22Rv1 (cell line): ENCODE measurements at regions not wholly inside any gene's neighbourhood (a gene's known extent, or its start where the extent isn't known, plus 50 kb on each side); places are given as distances from the start of the nearest gene placed in this dataset.

Experiments used
- H3K27ac ChIP-seq: fragments of 450-650 bp; 2 replicates; pipeline ENCODE4 v1.5.1; 2017
- CTCF ChIP-seq: fragments of 450-650 bp; IDR thresholded peaks from 2 replicates; pipeline ENCODE4 v1.5.1; 2017; ENCODE audit warnings: mild to moderate bottlenecking
- ZFX ChIP-seq: fragments of 450-650 bp; IDR thresholded peaks from 2 replicates; pipeline ENCODE4 v1.6.1; 2017; ENCODE audit warnings: antibody characterized with exemption, borderline replicate concordance

GRCh38 chr3:94317017-94317416 is 254.2 kb downstream of the NSUN3 start:
- no peak overlapping the region for H3K27ac ChIP-seq
- no peak for TF ChIP-seq CTCF
- TF ChIP-seq ZFX: no peak

GRCh38 chr3:94323596-94323995 is 260.7 kb downstream of the NSUN3 start:
- TF ChIP-seq ZFX: no peak
- TF ChIP-seq CTCF: no peak
- H3K27ac ChIP-seq: no peak overlapping the region

GRCh38 chr3:94331831-94332230 is 269.0 kb downstream of the NSUN3 start:
- H3K27ac ChIP-seq: no peak overlapping the region
- TF ChIP-seq CTCF (no peak), ZFX (no peak)

- H3K27ac ChIP-seq: no peak overlapping the region
- TF ChIP-seq CTCF (peak; percentile 71), ZFX (no peak)
These were observed 273.3 kb downstream of the NSUN3 start for GRCh38 chr3:94336046-94336753.

- TF ChIP-seq CTCF: no peak
- no peak for TF ChIP-seq ZFX
- no peak overlapping the region for H3K27ac ChIP-seq
These were observed 282.2 kb downstream of the NSUN3 start for GRCh38 chr3:94345101-94345500.

- H3K27ac ChIP-seq: no peak overlapping the region
- no peak for TF ChIP-seq ZFX
These were observed 286.5 kb downstream of the NSUN3 start for GRCh38 chr3:94349310-94349878.

GRCh38 chr3:94356581-94356980 is 293.7 kb downstream of the NSUN3 start:
- no peak for TF ChIP-seq CTCF
- no peak for TF ChIP-seq ZFX
- no peak overlapping the region for H3K27ac ChIP-seq

- no peak overlapping the region for H3K27ac ChIP-seq
- TF ChIP-seq ZFX: no peak
These were observed 297.1 kb downstream of the NSUN3 start for GRCh38 chr3:94359996-94360395.
